ENCODE measurements at regions not wholly inside any gene's neighbourhood (a gene's known extent, or its start where the extent isn't known, plus 50 kb on each side); places are given as distances from the start of the nearest gene placed in this dataset.

DNA sequence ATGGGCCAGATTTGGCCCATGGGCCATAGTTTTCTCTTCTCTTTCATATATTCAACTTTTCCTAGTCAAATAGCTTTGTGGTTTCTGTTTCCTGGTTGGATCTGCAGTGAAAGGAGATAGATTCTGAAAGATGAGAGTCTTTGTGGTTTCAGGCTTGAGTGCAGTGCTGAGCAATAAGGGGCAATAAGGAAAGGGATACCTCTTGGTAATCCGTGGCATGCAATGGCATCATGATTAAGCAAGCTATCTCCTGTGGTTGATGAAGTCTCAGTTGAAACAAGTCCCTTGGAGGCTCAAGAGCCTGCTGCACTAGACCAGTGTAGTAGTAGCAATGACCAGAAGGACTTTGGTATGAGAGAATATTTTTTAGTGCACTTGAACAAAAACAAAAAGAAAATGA lies 187.7 kb upstream of the CNTNAP2 start:
- ATAC-seq (no peak), FAIRE-seq (no peak), DNase-seq (ENCODE audit: low read depth in 1 of 2, low spot score in 1 of 2) (no peak)
- H3K9me3 ChIP-seq: no peaks in the 10 kb centered on the region; the same call in 2 of the 3 replicates
- TF ChIP-seq TFCP2L1 (CRISPR knock-in tag; IDR thresholded peaks at IDR 0.05) (no peak), EHF (CRISPR knock-in tag; IDR thresholded peaks at IDR 0.05) (no peak), ZNF302 (CRISPR knock-in tag; IDR thresholded peaks at IDR 0.05) (no peak), HEYL (CRISPR knock-in tag; IDR thresholded peaks at IDR 0.05) (no peak), GATA3 (IDR thresholded peaks at IDR 0.05; ENCODE audit: borderline replicate concordance) (no peak), MAZ (IDR thresholded peaks at IDR 0.05; ENCODE audit: borderline replicate concordance, low read depth, low read length) (no peak), JUNB (IDR thresholded peaks at IDR 0.05) (no peak)
- no peak overlapping the region for H3K27ac ChIP-seq
- no peak overlapping the region for H3K4me2 ChIP-seq
- POLR2A ChIA-PET: no interaction called here
- WGBS (ENCODE audit: missing lambda C conversion rate): 0% methylated on average over 1 of the region's 1 CpG
- H3K4me1 ChIP-seq: no peaks in the 10 kb centered on the region
- CTCF ChIA-PET: no interaction called here
- no peak overlapping the region for H3K4me3 ChIP-seq

GRCh38 chr7:145919712-145920111 lies 196.9 kb upstream of the CNTNAP2 start:
- Histone ChIP-seq H3K27ac (no peak overlapping the region), H3K9me3 (no peaks in the 10 kb centered on the region; the same call in 2 of the 3 replicates), H3K4me1 (no peaks in the 10 kb centered on the region), H3K4me3 (no peak overlapping the region), H3K4me2 (no peak overlapping the region)
- FAIRE-seq (no peak), DNase-seq (ENCODE audit: low read depth in 1 of 2, low spot score in 1 of 2) (no peak), ATAC-seq (no peak)
- ChIA-PET POLR2A (no interaction called here), CTCF (no interaction called here)
- TF ChIP-seq POLR2AphosphoS2 (conservative IDR thresholded peaks at IDR 0.05; ENCODE audit: low read length): no peak
- TF ChIP-seq CBX8 (IDR thresholded peaks at IDR 0.05): no peak
- TF ChIP-seq CEBPB (IDR thresholded peaks at IDR 0.05): no peak
- TF ChIP-seq MYC (IDR thresholded peaks at IDR 0.05; ENCODE audit: borderline replicate concordance, low read length): no peak
- no peak for TF ChIP-seq PBX3 (IDR thresholded peaks at IDR 0.05)
- no peak for TF ChIP-seq HOXA7 (CRISPR knock-in tag; IDR thresholded peaks at IDR 0.05)
- no peak for TF ChIP-seq POLR2A (IDR thresholded peaks at IDR 0.05; ENCODE audit: low read length)
- no peak for TF ChIP-seq EHMT2 (IDR thresholded peaks at IDR 0.05; ENCODE audit: low read depth)
- TF ChIP-seq EHF (CRISPR knock-in tag; IDR thresholded peaks at IDR 0.05): no peak
- TF ChIP-seq RFX5 (IDR thresholded peaks at IDR 0.05): no peak
- no peak for TF ChIP-seq GATA3 (IDR thresholded peaks at IDR 0.05; ENCODE audit: borderline replicate concordance)
- TF ChIP-seq FOSB (CRISPR knock-in tag; IDR thresholded peaks at IDR 0.05): no peak
- no peak for TF ChIP-seq HMGXB4 (CRISPR knock-in tag; IDR thresholded peaks at IDR 0.05; ENCODE audit: borderline replicate concordance)
- no peak for TF ChIP-seq HOXB5 (CRISPR knock-in tag; IDR thresholded peaks at IDR 0.05)
- no peak for TF ChIP-seq ZFP36 (IDR thresholded peaks at IDR 0.05; ENCODE audit: borderline replicate concordance, partially characterized antibody)
- no peak for TF ChIP-seq SMC3 (IDR thresholded peaks at IDR 0.05)
- TF ChIP-seq TFCP2L1 (CRISPR knock-in tag; IDR thresholded peaks at IDR 0.05): no peak
- no peak for TF ChIP-seq HES2 (IDR thresholded peaks at IDR 0.05)
- no peak for TF ChIP-seq FOSL2 (IDR thresholded peaks at IDR 0.05)
- no peak for TF ChIP-seq FOSL2 (CRISPR knock-in tag; IDR thresholded peaks at IDR 0.05)
- 0% methylated on average over 1 of the region's 1 CpG for WGBS (ENCODE audit: missing lambda C conversion rate)

GRCh38 chr7:145916776-145917175 lies 199.8 kb upstream of the CNTNAP2 start:
- Histone ChIP-seq H3K4me1 (no peaks in the 10 kb centered on the region), H3K4me3 (no peak overlapping the region), H3K4me2 (no peak overlapping the region), H3K9me3 (no peaks in the 10 kb centered on the region; the same call in 2 of the 3 replicates), H3K27ac (no peak overlapping the region)
- FAIRE-seq (no peak), ATAC-seq (no peak), DNase-seq (ENCODE audit: low read depth in 1 of 2, low spot score in 1 of 2) (no peak)
- ChIA-PET CTCF (no interaction called here), POLR2A (no interaction called here)
- WGBS (ENCODE audit: missing lambda C conversion rate): under 1% methylated on average over 6 of the region's 8 CpGs
- TF ChIP-seq CBX8 (IDR thresholded peaks at IDR 0.05) (no peak), FOXS1 (CRISPR knock-in tag; IDR thresholded peaks at IDR 0.05) (no peak), ATOH8 (CRISPR knock-in tag; IDR thresholded peaks at IDR 0.05; ENCODE audit: low read depth) (no peak), RCOR1 (IDR thresholded peaks at IDR 0.05; ENCODE audit: low read depth, low read length) (no peak)

Data from A549 (cell line).